ENCODE measurements at regions not wholly inside any gene's neighbourhood (a gene's known extent, or its start where the extent isn't known, plus 50 kb on each side); places are given as distances from the start of the nearest gene placed in this dataset.

GRCh38 chr3:16695710-16696109 lies 90.5 kb upstream of the DAZL start:
- no peak overlapping the region for H3K27ac ChIP-seq
- H3K27me3 ChIP-seq, result no peaks in the 10 kb centered on the region
- no peaks in the 10 kb centered on the region for H3K36me3 ChIP-seq
- TF ChIP-seq CTCF (IDR thresholded peaks at IDR 0.05; ENCODE audit: low read depth, low read length), result no peak
- DNase-seq (ENCODE audit: low read depth in 1 of 2, low spot score in 1 of 2), result no peak
- no peaks in the 10 kb centered on the region for H3K9me3 ChIP-seq (ENCODE audit: low read depth)
- H3K4me3 ChIP-seq, result no peak overlapping the region
- peaks cover 3% of the 10 kb centered on the region for H3K4me1 ChIP-seq (ENCODE audit: low read depth)

- Histone ChIP-seq H3K9me3 (ENCODE audit: low read depth) (no peaks in the 10 kb centered on the region), H3K27ac (no peak overlapping the region), H3K27me3 (no peaks in the 10 kb centered on the region), H3K36me3 (no peaks in the 10 kb centered on the region), H3K4me1 (ENCODE audit: low read depth) (peaks cover 3% of the 10 kb centered on the region), H3K4me3 (no peak overlapping the region)
- DNase-seq (ENCODE audit: low read depth in 1 of 2, low spot score in 1 of 2), result peak in 1 of 2 donors; percentile 83
- no peak for TF ChIP-seq CTCF (IDR thresholded peaks at IDR 0.05; ENCODE audit: low read depth, low read length)
Observed at GRCh38 chr3:16697443-16698147, 92.4 kb upstream of the DAZL start.

- Histone ChIP-seq H3K36me3 (no peaks in the 10 kb centered on the region), H3K27me3 (no peaks in the 10 kb centered on the region), H3K27ac (no peak overlapping the region), H3K9me3 (ENCODE audit: low read depth) (no peaks in the 10 kb centered on the region), H3K4me1 (ENCODE audit: low read depth) (peaks cover 9% of the 10 kb centered on the region), H3K4me3 (no peak overlapping the region)
- no peak for DNase-seq (ENCODE audit: low read depth in 1 of 2, low spot score in 1 of 2)
- no peak for TF ChIP-seq CTCF (IDR thresholded peaks at IDR 0.05; ENCODE audit: low read depth, low read length)
Observed at GRCh38 chr3:16700651-16701050, 95.4 kb upstream of the DAZL start.

- Histone ChIP-seq H3K4me3 (no peak overlapping the region), H3K36me3 (no peaks in the 10 kb centered on the region), H3K27me3 (no peaks in the 10 kb centered on the region), H3K4me1 (ENCODE audit: low read depth) (peaks cover 6% of the 10 kb centered on the region), H3K27ac (no peak overlapping the region), H3K9me3 (ENCODE audit: low read depth) (no peaks in the 10 kb centered on the region)
- TF ChIP-seq CTCF (IDR thresholded peaks at IDR 0.05; ENCODE audit: low read depth, low read length), result no peak
- DNase-seq (ENCODE audit: low read depth in 1 of 2, low spot score in 1 of 2), result no peak
Observed at GRCh38 chr3:16704941-16705340, 99.7 kb upstream of the DAZL start.

DNA sequence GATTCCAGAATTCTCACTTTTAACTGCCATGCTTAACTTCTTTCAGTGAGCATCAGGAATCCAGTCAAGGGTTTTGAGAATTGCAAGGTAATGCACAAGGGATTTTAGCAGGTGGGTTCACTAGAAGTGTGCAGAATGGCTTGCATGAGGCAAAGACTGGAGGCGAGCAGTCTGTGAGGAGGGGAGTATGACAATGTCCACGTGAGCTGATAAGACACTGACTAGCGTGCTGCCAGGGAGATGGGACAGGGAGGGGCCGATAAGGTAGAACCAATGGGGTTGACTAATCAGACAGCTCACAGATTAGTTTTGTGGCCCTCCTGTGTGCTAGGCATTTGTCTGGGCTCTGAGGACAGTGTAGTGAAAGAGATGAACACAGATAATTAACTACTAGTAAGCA lies 102.0 kb upstream of the DAZL start:
- Histone ChIP-seq H3K36me3 (no peaks in the 10 kb centered on the region), H3K27me3 (no peaks in the 10 kb centered on the region), H3K27ac (no peak overlapping the region), H3K4me1 (ENCODE audit: low read depth) (peaks cover 6% of the 10 kb centered on the region), H3K4me3 (no peak overlapping the region), H3K9me3 (ENCODE audit: low read depth) (no peaks in the 10 kb centered on the region)
- TF ChIP-seq CTCF (IDR thresholded peaks at IDR 0.05; ENCODE audit: low read depth, low read length), result no peak
- no peak for DNase-seq (ENCODE audit: low read depth in 1 of 2, low spot score in 1 of 2)
